Motor neuron (in vitro differentiated cells): ENCODE measurements at regions not wholly inside any gene's neighbourhood (a gene's known extent, or its start where the extent isn't known, plus 50 kb on each side); places are given as distances from the start of the nearest gene placed in this dataset.

ENCODE experiments used
- ATAC-seq, 8 experiments: fragments of 200-7000 bp; cut with Tn5 transposase; replicated peaks in 6 of 8; 2 replicates each; pipeline ENCODE4 v1.8.0; 2021; ENCODE audit warnings: mild to moderate bottlenecking in 8 of 8, moderate library complexity in 8 of 8
- H3K27ac ChIP-seq, 2 donors: fragments of 250-450 bp; sonication (Bioruptor Pico); 2 replicates each; pipeline ENCODE4 v1.9.0; 2021; ENCODE audit warnings: antibody characterized with exemption in 2 of 2, mild to moderate bottlenecking in 2 of 2, moderate library complexity in 1 of 2
- H3K4me1 ChIP-seq, 2 donors: fragments of 250-450 bp; sonication (Bioruptor Pico); replicated peaks in 1 of 2; 2 replicates each; pipeline ENCODE4 v1.6.1; 2021; ENCODE audit warnings: antibody characterized with exemption in 2 of 2, mild to moderate bottlenecking in 2 of 2, moderate library complexity in 1 of 2
- H3K4me3 ChIP-seq, 5 donors: fragments of 250-450 bp; sonication (Bioruptor Pico); 2 replicates each; pipeline ENCODE4 v1.9.0; 2021; ENCODE audit warnings: antibody characterized with exemption in 5 of 5, mild to moderate bottlenecking in 5 of 5, moderate library complexity in 4 of 5
- WGBS, 10 experiments: fragments of 450-650 bp; shearing (Covaris generic); methylation state at CpG; one replicate each; pipeline ENCODE4 v1.0.0; 2022; 5-methylcytosine and 5-hydroxymethylcytosine counted together
- in situ Hi-C, 9 experiments: fragments of 400-800 bp; cut with MboI; loops; one replicate each; pipeline ENCODE4 v1.15.0; 2021; ENCODE audit warnings: low sequenced_read_pairs in 9 of 9, low pct_unique_long_range_greater_than_20kb in 2 of 9; ENCODE audit not compliant: unreplicated experiment in 9 of 9

- WGBS, 10 experiments = 0 to 80% (median 60%) methylated on average over 1 to 2 of the region's 3 CpGs; no CpG with 5 or more reads in 2 of the 10 experiments
Observed at GRCh38 chr16:48997946-48998345, 283.7 kb downstream of the CBLN1 start.

GRCh38 chr16:48997081-48997615 lies 284.5 kb downstream of the CBLN1 start:
- Histone ChIP-seq H3K4me3 (no peak overlapping the region), H3K27ac (no peak overlapping the region), H3K4me1 (no peaks in the 10 kb centered on the region)
- in situ Hi-C loops = no loop called here
- 28 to 93% (median 73%) methylated on average over 2 to 6 of the region's 8 CpGs; no CpG with 5 or more reads in 3 of the 10 experiments for WGBS, 10 experiments
- no peak for ATAC-seq

More at GRCh38 chr16:48997946-48998345, 283.7 kb downstream of the CBLN1 start:
- Histone ChIP-seq H3K4me3 (no peak overlapping the region), H3K27ac (no peak overlapping the region), H3K4me1 (no peaks in the 10 kb centered on the region)
- no peak for ATAC-seq
- in situ Hi-C loops = no loop called here

GRCh38 chr16:48978501-48978900 lies 303.1 kb downstream of the CBLN1 start:
- 0 to 85% (median 73%) methylated on average over 1 to 2 of the region's 2 CpGs; no CpG with 5 or more reads in 2 of the 10 experiments for WGBS, 10 experiments
- Histone ChIP-seq H3K4me3 (no peak overlapping the region), H3K4me1 (no peaks in the 10 kb centered on the region), H3K27ac (no peak overlapping the region)
- in situ Hi-C loops = no loop called here
- ATAC-seq = no peak

GRCh38 chr16:48972236-48972635 lies 309.4 kb downstream of the CBLN1 start:
- Histone ChIP-seq H3K4me3 (no peak overlapping the region), H3K4me1 (no peaks in the 10 kb centered on the region), H3K27ac (no peak overlapping the region)
- WGBS, 10 experiments = 0 to 92% (median 75%) methylated on average over 1 to 4 of the region's 4 CpGs; no CpG with 5 or more reads in 3 of the 10 experiments
- in situ Hi-C loops = no loop called here
- no peak for ATAC-seq

GRCh38 chr16:48971571-48972077 lies 310.0 kb downstream of the CBLN1 start:
- Histone ChIP-seq H3K4me3 (no peak overlapping the region), H3K27ac (no peak overlapping the region), H3K4me1 (no peaks in the 10 kb centered on the region)
- ATAC-seq = peak in 3 of 8 experiments; percentile 18 to 86 (median 60)
- in situ Hi-C loops = no loop called here
- WGBS, 10 experiments = 0 to 83% (median 40%) methylated on average over 1 to 2 of the region's 4 CpGs; no CpG with 5 or more reads in 4 of the 10 experiments

- WGBS, 10 experiments = 0 to 88% (median 81%) methylated on average over 1 to 7 of the region's 7 CpGs; no CpG with 5 or more reads in 2 of the 10 experiments
- H3K27ac ChIP-seq = no peak overlapping the region
- H3K4me3 ChIP-seq = no peak overlapping the region
- H3K4me1 ChIP-seq = no peaks in the 10 kb centered on the region
- ATAC-seq = no peak
- in situ Hi-C loops = no loop called here
Observed at GRCh38 chr16:48970216-48970615, 311.4 kb downstream of the CBLN1 start.

GRCh38 chr16:48969611-48970010 lies 312.0 kb downstream of the CBLN1 start:
- WGBS, 10 experiments = 56 to 100% (median 83%) methylated on average over 1 to 4 of the region's 4 CpGs; no CpG with 5 or more reads in 4 of the 10 experiments
- in situ Hi-C loops = no loop called here
- H3K4me3 ChIP-seq = no peak overlapping the region
- no peak for ATAC-seq
- no peak overlapping the region for H3K27ac ChIP-seq
- no peaks in the 10 kb centered on the region for H3K4me1 ChIP-seq

GRCh38 chr16:48965386-48965785 lies 316.3 kb downstream of the CBLN1 start:
- Histone ChIP-seq H3K27ac (no peak overlapping the region), H3K4me3 (no peak overlapping the region), H3K4me1 (no peaks in the 10 kb centered on the region)
- 0 to 46% (median 40%) methylated on average over 1 to 3 of the region's 3 CpGs; no CpG with 5 or more reads in 7 of the 10 experiments for WGBS, 10 experiments
- in situ Hi-C loops = no loop called here
- no peak for ATAC-seq

- Histone ChIP-seq H3K4me1 (no peaks in the 10 kb centered on the region), H3K27ac (no peak overlapping the region), H3K4me3 (no peak overlapping the region)
- no peak for ATAC-seq
- in situ Hi-C loops = no loop called here
- 0 to 100% (median 50%) methylated on average over 1 of the region's 1 CpG; no CpG with 5 or more reads in 3 of the 10 experiments for WGBS, 10 experiments
Observed at GRCh38 chr16:48963901-48964615, 317.6 kb downstream of the CBLN1 start.

- WGBS, 10 experiments = 0 to 86% (median 33%) methylated on average over 1 to 3 of the region's 3 CpGs; no CpG with 5 or more reads in 3 of the 10 experiments
- no peak overlapping the region for H3K27ac ChIP-seq
- no peak overlapping the region for H3K4me3 ChIP-seq
- H3K4me1 ChIP-seq = no peaks in the 10 kb centered on the region
- peak in 2 of 8 experiments; percentile 39 to 41 for ATAC-seq
- in situ Hi-C loops = no loop called here
Observed at GRCh38 chr16:48963306-48963705, 318.3 kb downstream of the CBLN1 start.

- H3K4me1 ChIP-seq = no peaks in the 10 kb centered on the region
- no peak overlapping the region for H3K27ac ChIP-seq
- no peak for ATAC-seq
- WGBS, 10 experiments = 33 to 86% (median 51%) methylated on average over 1 to 4 of the region's 4 CpGs; no CpG with 5 or more reads in 3 of the 10 experiments
- H3K4me3 ChIP-seq = no peak overlapping the region
- in situ Hi-C loops = no loop called here
Observed at GRCh38 chr16:48961546-48961945, 320.1 kb downstream of the CBLN1 start.

GRCh38 chr16:48960830-48961229 lies 320.8 kb downstream of the CBLN1 start:
- in situ Hi-C loops = no loop called here
- H3K4me3 ChIP-seq = no peak overlapping the region
- no peak overlapping the region for H3K27ac ChIP-seq
- ATAC-seq = peak in 2 of 8 experiments; percentile 53 to 75
- WGBS, 10 experiments = 0 to 100% (median 67%) methylated on average over 1 to 5 of the region's 5 CpGs; no CpG with 5 or more reads in 3 of the 10 experiments
- H3K4me1 ChIP-seq = no peaks in the 10 kb centered on the region

- Histone ChIP-seq H3K4me1 (no peaks in the 10 kb centered on the region), H3K4me3 (no peak overlapping the region), H3K27ac (no peak overlapping the region)
- in situ Hi-C loops = no loop called here
- no peak for ATAC-seq
Observed at GRCh38 chr16:48959747-48960146, 321.9 kb downstream of the CBLN1 start.
